ENCODE measurements at regions not wholly inside any gene's neighbourhood (a gene's known extent, or its start where the extent isn't known, plus 50 kb on each side); places are given as distances from the start of the nearest gene placed in this dataset.

- no peak for ATAC-seq (ENCODE audit: low read depth)
- WGBS, 2 experiments (ENCODE audit: extremely low coverage in 2 of 2, insufficient read length in 1 of 2): 92% methylated on average over 2 of the region's 8 CpGs; no CpG with 5 or more reads in 1 of the 2 experiments
- POLR2A ChIA-PET (ENCODE audit: unreplicated experiment): no interaction called here
These were observed 205.4 kb downstream of the DAD1 start for GRCh38 chr14:22383515-22384166.

More at GRCh38 chr14:22383515-22384166, 205.4 kb downstream of the DAD1 start:
- dilution Hi-C loops (cut with HindIII; ENCODE audit: low sequenced_read_pairs, unreplicated experiment) (no loop called here), intact Hi-C loops (cut with micrococcal nuclease) (loop anchor here (10.0 kb wide), 1 partner anchor 511 kb away; no protein-coding TSS in a partner anchor), in situ Hi-C loops (cut with MboI; ENCODE audit: low sequenced_read_pairs) (loop anchor here (25.0 kb wide), 1 partner anchor 479 kb away; the partner anchor contains the start of gene LRP10)
- H3K79me1 ChIP-seq (ENCODE audit: low read depth in 1 of 2, low read length in 2 of 2): no peaks in the 10 kb centered on the region
- no peak overlapping the region for H4K5ac ChIP-seq (ENCODE audit: low read depth, low read length)
- peaks cover 6% of the 10 kb centered on the region for H3K4me1 ChIP-seq (ENCODE audit: control insufficient read depth, insufficient read depth, low read length)
- H3K4ac ChIP-seq (ENCODE audit: low read depth, low read length): no peak overlapping the region
- no peak overlapping the region for H2BK15ac ChIP-seq (ENCODE audit: low read depth, low read length)
- H3K4me3 ChIP-seq (ENCODE audit: insufficient read depth, low read depth, low read length): no peak overlapping the region
- no peak overlapping the region for H4K91ac ChIP-seq (ENCODE audit: insufficient read depth, low read depth, low read length)
- H3K4me2 ChIP-seq (ENCODE audit: low read depth, low read length): no peak overlapping the region
- H3K18ac ChIP-seq (ENCODE audit: low read depth, low read length): no peak overlapping the region
- H2BK120ac ChIP-seq (ENCODE audit: low read depth, low read length): no peak overlapping the region
- no peak overlapping the region for H3K14ac ChIP-seq (replicated peaks; ENCODE audit: low read depth, low read length)
- H2BK20ac ChIP-seq (ENCODE audit: low read depth, low read length): no peak overlapping the region
- no peaks in the 10 kb centered on the region for H3K9me3 ChIP-seq (ENCODE audit: control insufficient read depth, insufficient read depth, low read length)
- H3K23ac ChIP-seq (ENCODE audit: low read depth, low read length): no peak overlapping the region
- H4K8ac ChIP-seq (ENCODE audit: low read depth in 2 of 2, low read length in 2 of 2): no peak overlapping the region
- H2AFZ ChIP-seq (replicated peaks; ENCODE audit: low read length, poor library complexity): no peak overlapping the region
- BruUV-seq (replicated peaks): no TSS peak
- H3K9ac ChIP-seq (ENCODE audit: low read depth, low read length): no peak overlapping the region
- H3K9me1 ChIP-seq (ENCODE audit: insufficient read depth, low read length): no peaks in the 10 kb centered on the region
- H3K36me3 ChIP-seq (ENCODE audit: control insufficient read depth, insufficient read depth, low read length): no peaks in the 10 kb centered on the region
- H3K56ac ChIP-seq (ENCODE audit: extremely low read depth, insufficient read depth, low read length): no peak overlapping the region
- no peak overlapping the region for H2AK5ac ChIP-seq (ENCODE audit: low read depth, low read length)
- no peaks in the 10 kb centered on the region for H4K20me1 ChIP-seq (ENCODE audit: insufficient read depth, low read length)
- H3K27me3 ChIP-seq (ENCODE audit: control insufficient read depth, insufficient read depth, low read length): peaks cover 10% of the 10 kb centered on the region
- no peak overlapping the region for H3K27ac ChIP-seq (ENCODE audit: insufficient read depth, low read length)
- no peak overlapping the region for H2AK9ac ChIP-seq (replicated peaks; ENCODE audit: low read depth, low read length, poor library complexity)
- no peak overlapping the region for H2BK5ac ChIP-seq (ENCODE audit: low read depth, low read length, poor library complexity, severe bottlenecking)
- CTCF ChIA-PET: interaction anchor here (1.4 to 2.0 kb wide), 2 partner anchors 8 to 274 kb away, joined by 3 to 9 read pairs; no protein-coding TSS in a partner anchor
- DNase-seq: no peak
- no peak for TF ChIP-seq CEBPB (IDR thresholded peaks at IDR 0.05; ENCODE audit: low read depth, low read length)
- no peak for TF ChIP-seq MXI1 (IDR thresholded peaks at IDR 0.05; ENCODE audit: borderline replicate concordance, low read depth, low read length)
- no peak for TF ChIP-seq RAD21 (IDR thresholded peaks at IDR 0.05; ENCODE audit: low read length)
- no peak for TF ChIP-seq SMC3 (IDR thresholded peaks at IDR 0.05; ENCODE audit: low read depth, low read length)
- no peak for TF ChIP-seq FOS (IDR thresholded peaks at IDR 0.05; ENCODE audit: low read depth, low read length)
- TF ChIP-seq CTCF (conservative IDR thresholded peaks at IDR 0.05; ENCODE audit: low read depth, low read length): no peak
- TF ChIP-seq USF2 (IDR thresholded peaks at IDR 0.05; ENCODE audit: low read depth, low read length): no peak
- no peak for TF ChIP-seq ELK1 (IDR thresholded peaks at IDR 0.05; ENCODE audit: borderline replicate concordance, low read depth, low read length)
- TF ChIP-seq CHD1 (IDR thresholded peaks at IDR 0.05; ENCODE audit: low read depth, low read length): no peak
- TF ChIP-seq RCOR1 (IDR thresholded peaks at IDR 0.05; ENCODE audit: insufficient replicate concordance, low read length): no peak
- no peak for TF ChIP-seq MAZ (IDR thresholded peaks at IDR 0.05; ENCODE audit: borderline replicate concordance, low read depth, low read length)
- TF ChIP-seq RFX5 (IDR thresholded peaks at IDR 0.05; ENCODE audit: low read depth, low read length): no peak
- no peak for TF ChIP-seq MAFK (IDR thresholded peaks at IDR 0.05; ENCODE audit: low read depth, low read length)
- TF ChIP-seq NFE2L2 (IDR thresholded peaks at IDR 0.05; ENCODE audit: low read depth, low read length): no peak

All from IMR-90 (cell line).